A549 (cell line): ENCODE measurements at regions not wholly inside any gene's neighbourhood (a gene's known extent, or its start where the extent isn't known, plus 50 kb on each side); places are given as distances from the start of the nearest gene placed in this dataset.

Experiments used
- ATAC-seq, 2 experiments: fragments of 200-7000 bp in 1 of 2; fragments of >200 bp in 1 of 2; cut with Nextera tagmentation in 1 of 2; cut with Tn5 transposase in 1 of 2; 3 replicates each; pipeline versions ENCODE4 v1.8.0 to v1.9.1; 2018 to 2020; ENCODE audit warnings: mild to moderate bottlenecking in 1 of 2, moderate library complexity in 1 of 2
- CTCF ChIA-PET: fragments of 300-600 bp; sonication (Branson Sonifier 250); formaldehyde crosslinking; extraction: SDS; loops from one replicate; lab custom pipeline; 2021; ENCODE audit warnings: antibody characterized with exemption, inconsistent platforms; lab: Yijun Ruan, JAX
- POLR2A ChIA-PET: fragments of 350-600 bp; formaldehyde crosslinking; extraction: SDS; loops from one replicate; lab custom pipeline; 2021; ENCODE audit warnings: antibody characterized with exemption, inconsistent platforms; lab: Yijun Ruan, JAX
- DNase-seq, 2 experiments: peaks; one replicate each; pipeline versions ENCODE4 v3.0.0 to v3.0.0-alpha.2; 2011 to 2016; ENCODE audit warnings: low read depth in 1 of 2, low spot score in 1 of 2
- FAIRE-seq: peaks from 2 replicates; lab custom pipeline; 2011; peaks lifted over from hg19 to GRCh38; lab: Jason Lieb, UNC
- H3K27ac ChIP-seq, 2 experiments: fragments of >200 bp; sonication (Bioruptor Twin); formaldehyde crosslinking; 3 replicates each; pipeline ENCODE4 v1.5.1; 2016 to 2017
- H3K4me1 ChIP-seq: fragments of >200 bp; sonication (Bioruptor Twin); formaldehyde crosslinking; 3 replicates; pipeline ENCODE4 v1.6.1; 2016
- H3K4me2 ChIP-seq: fragments of >200 bp; sonication (Bioruptor Twin); formaldehyde crosslinking; 3 replicates; pipeline ENCODE4 v1.6.1; 2016
- H3K4me3 ChIP-seq: fragments of >200 bp; sonication (Bioruptor Twin); formaldehyde crosslinking; 3 replicates; pipeline ENCODE4 v1.5.1; 2016
- H3K9me3 ChIP-seq: fragments of >200 bp; sonication (Bioruptor Twin); formaldehyde crosslinking; 3 replicates; pipeline ENCODE4 v1.6.1; 2016
- CBX8 ChIP-seq: fragments of 200-600 bp; sonication (generic); IDR thresholded peaks from 2 replicates; pipeline ENCODE4 v1.6.1; 2016
- E2F6 ChIP-seq: IDR thresholded peaks from 2 replicates; pipeline ENCODE4 v1.6.1; 2012; ENCODE audit warnings: low read depth, borderline replicate concordance
- ELK1 ChIP-seq: fragments of 150-350 bp; IDR thresholded peaks from 2 replicates; pipeline ENCODE4 v1.6.1; 2014; ENCODE audit warnings: low read depth, mild to moderate bottlenecking, low read length
- FOSL2 ChIP-seq, 2 experiments: fragments of 450-650 bp in 1 of 2; fragments of >200 bp in 1 of 2; sonication (Bioruptor Twin) in 1 of 2; formaldehyde crosslinking; IDR thresholded peaks; 2 replicates each; pipeline versions ENCODE4 v1.5.0 to v1.6.1; 2016 to 2020; ENCODE audit warnings: mild to moderate bottlenecking in 1 of 2, moderate library complexity in 1 of 2
- FOXS1 ChIP-seq: fragments of 250-450 bp; sonication (Bioruptor Pico); IDR thresholded peaks from 2 replicates; pipeline ENCODE4 v1.5.0; 2020; ENCODE audit warnings: mild to moderate bottlenecking, moderate library complexity
- NPAS2 ChIP-seq: fragments of 250-450 bp; sonication (Bioruptor Pico); IDR thresholded peaks from 2 replicates; pipeline ENCODE4 v1.8.0; 2022; ENCODE audit warnings: mild to moderate bottlenecking, moderate library complexity, borderline replicate concordance
- PBX3 ChIP-seq: IDR thresholded peaks from 2 replicates; pipeline ENCODE4 v1.6.1; 2012
- POLR2A ChIP-seq: IDR thresholded peaks from 2 replicates; pipeline ENCODE4 v1.6.1; 2012; ENCODE audit warnings: mild to moderate bottlenecking, low read length
- RCOR1 ChIP-seq: fragments of 150-350 bp; IDR thresholded peaks from 2 replicates; pipeline ENCODE4 v1.6.1; 2014; ENCODE audit warnings: antibody characterized with exemption, low read length, low read depth
- REST ChIP-seq: fragments of 200-600 bp; sonication (generic); IDR thresholded peaks from 2 replicates; pipeline ENCODE4 v1.6.1; 2016; ENCODE audit warnings: antibody characterized with exemption, mild to moderate bottlenecking, moderate library complexity
- RNF2 ChIP-seq: fragments of 200-600 bp; sonication (generic); IDR thresholded peaks from 2 replicates; pipeline ENCODE4 v1.6.1; 2016; ENCODE audit warnings: low read depth, mild to moderate bottlenecking, antibody characterized with exemption, moderate library complexity, borderline replicate concordance
- WGBS: methylation state at CpG from one replicate; pipeline ENCODE4 v1.1.6; 2017; ENCODE audit errors: missing lambda C conversion rate; 5-methylcytosine and 5-hydroxymethylcytosine counted together

GRCh38 chr13:64928696-64929499 lies 2301.2 kb downstream of the PCDH9 start:
- ChIA-PET POLR2A (no interaction called here), CTCF (interaction anchor here (1.0 kb wide), 1 partner anchor 10 kb away, joined by 3 read pairs; no protein-coding TSS in a partner anchor)
- Histone ChIP-seq H3K4me1 (peaks cover 11% of the 10 kb centered on the region; the same call in 2 of the 3 replicates), H3K4me3 (no peak overlapping the region), H3K4me2 (peak overlapping the region; percentile 43), H3K27ac (peak overlapping the region; percentile 45 to 60; a peak in 4 of 6 replicates), H3K9me3 (no peaks in the 10 kb centered on the region)
- ATAC-seq (peak; percentile 79 to 85; a peak in 5 of 6 replicates), DNase-seq (peak in 1 of 2 experiments; percentile 28), FAIRE-seq (no peak)
- TF ChIP-seq NPAS2 (CRISPR knock-in tag), result no peak
- no peak for TF ChIP-seq ELK1
- no peak for TF ChIP-seq E2F6
- TF ChIP-seq FOSL2 (IDR thresholded peaks at IDR 0.05), result no peak
- TF ChIP-seq FOSL2 (CRISPR knock-in tag; IDR thresholded peaks at IDR 0.05), result peak; percentile 63
- 39% methylated on average over 3 of the region's 3 CpGs for WGBS

- H3K4me2 ChIP-seq, result no peak overlapping the region
- no peak overlapping the region for H3K4me3 ChIP-seq
- no peak for ATAC-seq
- ChIA-PET POLR2A (no interaction called here), CTCF (no interaction called here)
- H3K9me3 ChIP-seq, result no peaks in the 10 kb centered on the region
- TF ChIP-seq RCOR1 (no peak), POLR2A (no peak), RNF2 (no peak), CBX8 (no peak), PBX3 (no peak)
- no peak for FAIRE-seq
- 89% methylated on average over 7 of the region's 22 CpGs for whole genome bisulfite sequencing
- DNase-seq, result no peak
- H3K4me1 ChIP-seq, result peaks cover 11% of the 10 kb centered on the region; the same call in 2 of the 3 replicates
- H3K27ac ChIP-seq, result no peak overlapping the region
These were observed 2304.4 kb downstream of the PCDH9 start for GRCh38 chr13:64925727-64926126.

GRCh38 chr13:64925284-64925683 lies 2304.9 kb downstream of the PCDH9 start:
- Histone ChIP-seq H3K27ac (no peak overlapping the region), H3K9me3 (no peaks in the 10 kb centered on the region), H3K4me3 (no peak overlapping the region), H3K4me1 (peaks cover 11% of the 10 kb centered on the region; the same call in 2 of the 3 replicates), H3K4me2 (no peak overlapping the region)
- CTCF ChIA-PET, result no interaction called here
- no peak for TF ChIP-seq FOXS1 (CRISPR knock-in tag)
- peak; percentile 82 for TF ChIP-seq REST
- ATAC-seq, result no peak; a peak in 2 of 6 replicates
- POLR2A ChIA-PET, result no interaction called here
- no peak for FAIRE-seq
- DNase-seq, result no peak
- 80% methylated on average over 4 of the region's 7 CpGs for WGBS
